ENCODE measurements at regions not wholly inside any gene's neighbourhood (a gene's known extent, or its start where the extent isn't known, plus 50 kb on each side); places are given as distances from the start of the nearest gene placed in this dataset.
"Not testable (repeated sequence)": the region's sequence is repeated elsewhere in the genome, so short reads cannot be mapped to it uniquely, and the experiment has no call there.

DNA sequence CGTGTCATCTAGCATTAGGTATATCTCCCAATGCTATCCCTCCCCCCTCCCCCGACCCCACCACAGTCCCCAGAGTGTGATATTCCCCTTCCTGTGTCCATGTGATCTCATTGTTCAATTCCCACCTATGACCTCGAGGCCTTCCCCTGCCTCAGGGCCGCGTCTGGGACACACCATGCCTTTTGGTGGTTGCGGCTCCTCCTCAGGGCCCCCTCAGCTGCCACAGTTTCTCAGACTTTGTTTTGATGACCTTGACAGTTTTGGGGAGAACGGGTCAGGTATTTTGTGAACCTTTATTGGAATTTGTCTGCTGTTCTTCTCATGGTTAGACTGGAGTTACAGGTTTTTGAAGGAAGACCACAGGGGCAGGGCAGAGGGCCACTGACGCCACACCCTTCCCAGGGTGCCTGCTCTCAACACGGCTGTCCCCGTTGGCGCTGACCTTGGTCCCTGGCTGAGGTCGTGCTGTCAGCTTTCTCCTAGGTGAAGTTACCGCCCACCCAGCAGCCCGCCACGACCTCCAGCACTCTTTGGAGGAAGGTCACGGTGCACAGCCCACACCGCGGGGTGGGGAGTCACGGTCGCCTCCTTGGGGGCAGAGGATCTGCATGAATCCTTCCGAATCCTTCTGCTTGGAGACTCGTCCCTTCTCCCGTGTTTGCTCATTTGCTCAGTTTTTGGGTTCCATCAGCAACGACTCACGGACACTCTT is 130.5 kb downstream of the KIF26A start:
- no peaks in the 10 kb centered on the region for H4K20me1 ChIP-seq (ENCODE audit: control insufficient read depth, extremely low read depth, insufficient read depth, low read length)
- no peak for FAIRE-seq

DNA sequence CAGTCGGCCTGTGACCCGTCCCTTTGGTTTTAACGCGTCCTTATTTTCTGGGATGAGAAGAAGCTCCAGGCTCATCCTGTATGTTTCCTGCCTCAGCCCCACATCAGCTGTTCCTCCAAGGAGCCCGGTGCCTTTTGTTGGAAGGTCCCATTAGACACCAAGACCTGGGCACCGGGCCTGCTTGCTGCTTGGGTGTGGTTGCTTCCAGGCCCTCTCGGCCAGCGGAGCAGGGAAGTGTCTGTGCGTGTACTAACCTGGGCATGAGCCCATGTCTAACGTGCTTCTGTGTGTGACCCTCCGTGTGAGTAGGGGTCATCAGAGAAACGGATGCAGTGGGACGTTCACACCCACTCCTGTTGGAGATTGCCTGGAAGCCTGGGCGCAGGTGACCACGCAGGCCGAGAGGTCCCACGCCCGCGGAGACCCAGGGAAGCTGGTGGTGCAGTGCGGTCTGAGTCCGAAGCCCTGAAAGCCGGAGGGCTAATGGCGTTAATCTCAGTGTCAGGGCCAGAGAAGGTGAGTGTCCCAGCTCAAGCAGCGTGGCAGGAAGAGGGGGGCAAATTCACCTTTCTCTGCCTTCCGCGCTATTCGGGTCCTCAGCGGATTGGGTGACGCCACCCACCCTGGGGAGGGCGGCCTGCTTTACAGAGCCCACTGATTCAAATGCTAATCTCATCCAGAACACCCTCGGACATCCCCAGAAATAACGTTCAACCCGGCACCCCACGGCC is 131.3 kb downstream of the KIF26A start:
- H3K79me2 ChIP-seq (ENCODE audit: control insufficient read depth, insufficient read depth, low read length); FAIRE-seq; H3K9me3 ChIP-seq (ENCODE audit: control insufficient read depth, low read depth, low read length); dilution Hi-C loops (cut with MboI; ENCODE audit: extremely low pct_ligation_motif_present, low sequenced_read_pairs); H2AFZ ChIP-seq (ENCODE audit: control insufficient read depth, low read length); H3K4me3 ChIP-seq (ENCODE audit: control insufficient read depth in 2 of 3, extremely low read depth in 1 of 3, insufficient read depth in 2 of 3, low read depth in 1 of 3, low read length in 3 of 3); H3K9me1 ChIP-seq (ENCODE audit: control insufficient read depth, extremely low read depth, insufficient read depth, low read length); H3K4me1 ChIP-seq (ENCODE audit: control insufficient read depth, extremely low read depth, insufficient read depth, low read length); H3K9ac ChIP-seq (ENCODE audit: control insufficient read depth, extremely low read depth, insufficient read depth, low read length); H4K20me1 ChIP-seq (ENCODE audit: control insufficient read depth, extremely low read depth, insufficient read depth, low read length); H3K27me3 ChIP-seq (ENCODE audit: control insufficient read depth, extremely low read depth, insufficient read depth, low read length); DNase-seq (ENCODE audit: low read depth, low spot score); H3K36me3 ChIP-seq (ENCODE audit: control insufficient read depth in 2 of 2, extremely low read depth in 1 of 2, insufficient read depth in 2 of 2, low read length in 2 of 2); H3K4me2 ChIP-seq (ENCODE audit: control insufficient read depth, extremely low read depth, insufficient read depth, low read depth, low read length); H3K27ac ChIP-seq (ENCODE audit: control insufficient read depth, insufficient read depth, low read length): not testable (repeated sequence)

More for the DNA sequence above, 130.5 kb downstream of the KIF26A start:
- Histone ChIP-seq H3K9ac (ENCODE audit: control insufficient read depth, extremely low read depth, insufficient read depth, low read length) (no peak overlapping the region), H2AFZ (ENCODE audit: control insufficient read depth, low read length) (no peak overlapping the region), H3K4me3 (ENCODE audit: control insufficient read depth in 2 of 3, extremely low read depth in 1 of 3, insufficient read depth in 2 of 3, low read depth in 1 of 3, low read length in 3 of 3) (no peak overlapping the region), H3K79me2 (ENCODE audit: control insufficient read depth, insufficient read depth, low read length) (no peaks in the 10 kb centered on the region), H3K9me3 (ENCODE audit: control insufficient read depth, low read depth, low read length) (no peaks in the 10 kb centered on the region), H3K4me1 (ENCODE audit: control insufficient read depth, extremely low read depth, insufficient read depth, low read length) (no peaks in the 10 kb centered on the region), H3K4me2 (ENCODE audit: control insufficient read depth, extremely low read depth, insufficient read depth, low read depth, low read length) (no peak overlapping the region), H3K9me1 (ENCODE audit: control insufficient read depth, extremely low read depth, insufficient read depth, low read length) (no peaks in the 10 kb centered on the region), H3K27ac (ENCODE audit: control insufficient read depth, insufficient read depth, low read length) (no peak overlapping the region), H3K36me3 (ENCODE audit: control insufficient read depth in 2 of 2, extremely low read depth in 1 of 2, insufficient read depth in 2 of 2, low read length in 2 of 2) (no peaks in the 10 kb centered on the region), H3K27me3 (ENCODE audit: control insufficient read depth, extremely low read depth, insufficient read depth, low read length) (no peaks in the 10 kb centered on the region)
- dilution Hi-C loops (cut with MboI; ENCODE audit: extremely low pct_ligation_motif_present, low sequenced_read_pairs): no loop called here
- TF ChIP-seq, protein P1, sequence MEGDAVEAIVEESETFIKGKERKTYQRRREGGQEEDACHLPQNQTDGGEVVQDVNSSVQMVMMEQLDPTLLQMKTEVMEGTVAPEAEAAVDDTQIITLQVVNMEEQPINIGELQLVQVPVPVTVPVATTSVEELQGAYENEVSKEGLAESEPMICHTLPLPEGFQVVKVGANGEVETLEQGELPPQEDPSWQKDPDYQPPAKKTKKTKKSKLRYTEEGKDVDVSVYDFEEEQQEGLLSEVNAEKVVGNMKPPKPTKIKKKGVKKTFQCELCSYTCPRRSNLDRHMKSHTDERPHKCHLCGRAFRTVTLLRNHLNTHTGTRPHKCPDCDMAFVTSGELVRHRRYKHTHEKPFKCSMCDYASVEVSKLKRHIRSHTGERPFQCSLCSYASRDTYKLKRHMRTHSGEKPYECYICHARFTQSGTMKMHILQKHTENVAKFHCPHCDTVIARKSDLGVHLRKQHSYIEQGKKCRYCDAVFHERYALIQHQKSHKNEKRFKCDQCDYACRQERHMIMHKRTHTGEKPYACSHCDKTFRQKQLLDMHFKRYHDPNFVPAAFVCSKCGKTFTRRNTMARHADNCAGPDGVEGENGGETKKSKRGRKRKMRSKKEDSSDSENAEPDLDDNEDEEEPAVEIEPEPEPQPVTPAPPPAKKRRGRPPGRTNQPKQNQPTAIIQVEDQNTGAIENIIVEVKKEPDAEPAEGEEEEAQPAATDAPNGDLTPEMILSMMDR (optimal IDR thresholded peaks at IDR 0.05 in 1 of 3, IDR thresholded peaks at IDR 0.05 in 1 of 3, conservative IDR thresholded peaks at IDR 0.05 in 1 of 3; ENCODE audit: extremely low read depth in 1 of 3, insufficient read depth in 2 of 3, low read length in 3 of 3): no peak
- TF ChIP-seq EZH2 (IDR thresholded peaks at IDR 0.05; ENCODE audit: low read length): no peak
- no peak for DNase-seq (ENCODE audit: low read depth, low spot score)
